CD8-positive, alpha-beta memory T cell (primary cell): ENCODE measurements at regions not wholly inside any gene's neighbourhood (a gene's known extent, or its start where the extent isn't known, plus 50 kb on each side); places are given as distances from the start of the nearest gene placed in this dataset.
"Not testable (repeated sequence)": the region's sequence is repeated elsewhere in the genome, so short reads cannot be mapped to it uniquely, and the experiment has no call there.

Experiments
- CTCF ChIA-PET: fragments of 350-600 bp; sonication (Branson Sonifier 250); formaldehyde crosslinking; loops from one replicate; lab custom pipeline; 2021; ENCODE audit warnings: antibody characterized with exemption; lab: Charles Lee
- POLR2A ChIA-PET: fragments of 350-600 bp; sonication (Branson Sonifier 250); formaldehyde crosslinking; loops from one replicate; lab custom pipeline; 2021; ENCODE audit warnings: antibody characterized with exemption; lab: Charles Lee
- DNase-seq, 5 donors: peaks; one replicate each; pipeline versions ENCODE4 v3.0.0 to v3.0.0-alpha.2; 2020 to 2022; ENCODE audit warnings: mixed read lengths in 1 of 5
- H3K27ac ChIP-seq: one replicate; pipeline ENCODE4 v1.7.0; 2013; ENCODE audit warnings: low read depth, mild to moderate bottlenecking, low read length, moderate library complexity
- H3K27me3 ChIP-seq: 2 replicates; pipeline ENCODE4 v1.7.0; 2013; ENCODE audit warnings: low read length, mild to moderate bottlenecking; ENCODE audit not compliant: insufficient read depth, poor library complexity, severe bottlenecking
- H3K36me3 ChIP-seq: 2 replicates; pipeline ENCODE4 v1.7.0; 2013; ENCODE audit warnings: mild to moderate bottlenecking, low read length, moderate library complexity; ENCODE audit not compliant: insufficient read depth
- H3K4me1 ChIP-seq: 2 replicates; pipeline ENCODE4 v1.7.0; 2013; ENCODE audit warnings: mild to moderate bottlenecking, low read length, moderate library complexity; ENCODE audit not compliant: insufficient read depth
- H3K4me3 ChIP-seq: 2 replicates; pipeline ENCODE4 v1.7.0; 2013; ENCODE audit warnings: mild to moderate bottlenecking, low read length
- H3K9me3 ChIP-seq: 2 replicates; pipeline ENCODE4 v1.7.0; 2013; ENCODE audit warnings: mild to moderate bottlenecking, low read length
- H3K27ac Mint-ChIP-seq, 8 donors: one replicate each; pipeline ENCODE4 v1.8.0; 2020 to 2021; ENCODE audit warnings: mixed read lengths in 8 of 8, mild to moderate bottlenecking in 6 of 8, inconsistent platforms in 3 of 8, moderate library complexity in 3 of 8
- H3K27me3 Mint-ChIP-seq, 2 donors: one replicate each; pipeline ENCODE4 v1.8.0; 2020 to 2021; ENCODE audit warnings: mixed read lengths in 2 of 2, mild to moderate bottlenecking in 1 of 2, moderate library complexity in 1 of 2
- H3K36me3 Mint-ChIP-seq, 3 donors: one replicate each; pipeline ENCODE4 v1.8.0; 2020 to 2021; ENCODE audit warnings: mixed read lengths in 3 of 3, inconsistent platforms in 1 of 3, mild to moderate bottlenecking in 1 of 3
- H3K4me1 Mint-ChIP-seq, 3 donors: one replicate each; pipeline ENCODE4 v1.8.0; 2020 to 2021; ENCODE audit warnings: mixed read lengths in 3 of 3, inconsistent platforms in 1 of 3, mild to moderate bottlenecking in 1 of 3
- H3K4me3 Mint-ChIP-seq, 7 donors: one replicate each; pipeline ENCODE4 v1.8.0; 2020 to 2021; ENCODE audit warnings: mixed read lengths in 7 of 7, mild to moderate bottlenecking in 6 of 7, moderate library complexity in 4 of 7, inconsistent platforms in 2 of 7
- H3K9me3 Mint-ChIP-seq, 5 donors: one replicate each; pipeline ENCODE4 v1.8.0; 2020 to 2022; ENCODE audit warnings: mixed read lengths in 5 of 5, mild to moderate bottlenecking in 3 of 5, moderate library complexity in 2 of 5, inconsistent platforms in 1 of 5

DNA sequence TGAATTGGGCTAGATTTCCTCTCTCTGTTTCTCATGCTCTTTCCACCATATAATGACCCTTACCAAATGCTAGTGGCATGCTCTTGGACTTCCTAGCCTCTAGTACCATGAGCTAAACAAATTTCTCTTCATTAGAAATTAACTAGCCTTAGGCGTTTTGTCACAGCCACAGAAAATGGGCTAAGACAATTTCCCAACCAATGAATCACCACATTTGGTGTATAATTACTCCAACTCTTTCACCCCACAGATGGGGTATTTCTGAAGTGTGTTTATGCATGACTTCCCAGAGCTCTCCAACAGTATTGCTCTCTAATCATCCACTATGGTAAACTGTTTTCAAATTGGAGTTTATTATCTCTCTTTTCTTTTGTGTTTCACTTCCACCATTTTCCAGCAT is 1041.1 kb upstream of the COX7C start:
- CTCF ChIA-PET = no interaction called here
- H3K9me3 Mint-ChIP-seq = peaks cover 0 to 35% (median 0%) of the 10 kb centered on the region in 5 donors
- H3K9me3 ChIP-seq = no peaks in the 10 kb centered on the region
- H3K4me1 ChIP-seq = no peaks in the 10 kb centered on the region
- no peaks in the 10 kb centered on the region for H3K4me1 Mint-ChIP-seq
- no peak overlapping the region for H3K4me3 ChIP-seq
- no peak overlapping the region for H3K27ac Mint-ChIP-seq
- no peak overlapping the region for H3K27ac ChIP-seq
- no peak overlapping the region for H3K4me3 Mint-ChIP-seq
- no peaks in the 10 kb centered on the region for H3K27me3 Mint-ChIP-seq
- no peaks in the 10 kb centered on the region for H3K36me3 ChIP-seq
- H3K27me3 ChIP-seq = no peaks in the 10 kb centered on the region
- H3K36me3 Mint-ChIP-seq = no peaks in the 10 kb centered on the region
- POLR2A ChIA-PET = no interaction called here
- DNase-seq = no peak

DNA sequence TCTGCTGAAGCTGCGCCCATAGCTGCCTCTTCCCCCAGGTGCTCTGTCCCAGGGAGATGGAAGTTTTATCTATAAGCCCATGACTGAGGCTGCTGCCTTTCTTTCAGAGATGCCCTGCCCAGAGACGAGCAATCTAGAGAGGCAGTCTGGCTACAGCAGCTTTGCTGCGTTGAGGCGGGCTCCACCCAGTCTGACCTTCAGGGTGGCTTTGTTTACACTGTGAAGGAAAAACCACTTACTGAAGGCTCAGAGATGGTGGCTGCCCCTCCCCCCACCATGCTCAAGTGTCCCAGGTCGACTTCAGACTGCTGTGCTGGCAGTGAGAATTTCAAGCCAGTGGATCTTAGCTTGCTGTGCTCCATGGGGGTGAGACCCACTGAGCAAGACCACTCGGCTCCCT is 1029.9 kb upstream of the COX7C start:
- H3K4me3 Mint-ChIP-seq, CTCF ChIA-PET, H3K27me3 ChIP-seq, H3K27ac ChIP-seq, H3K36me3 ChIP-seq, H3K4me1 ChIP-seq, DNase-seq, POLR2A ChIA-PET, H3K4me1 Mint-ChIP-seq, H3K36me3 Mint-ChIP-seq, H3K27ac Mint-ChIP-seq, H3K4me3 ChIP-seq, H3K27me3 Mint-ChIP-seq, H3K9me3 ChIP-seq: not testable (repeated sequence)
- peaks cover 0 to 32% (median 21%) of the 10 kb centered on the region in 5 donors for H3K9me3 Mint-ChIP-seq

DNA sequence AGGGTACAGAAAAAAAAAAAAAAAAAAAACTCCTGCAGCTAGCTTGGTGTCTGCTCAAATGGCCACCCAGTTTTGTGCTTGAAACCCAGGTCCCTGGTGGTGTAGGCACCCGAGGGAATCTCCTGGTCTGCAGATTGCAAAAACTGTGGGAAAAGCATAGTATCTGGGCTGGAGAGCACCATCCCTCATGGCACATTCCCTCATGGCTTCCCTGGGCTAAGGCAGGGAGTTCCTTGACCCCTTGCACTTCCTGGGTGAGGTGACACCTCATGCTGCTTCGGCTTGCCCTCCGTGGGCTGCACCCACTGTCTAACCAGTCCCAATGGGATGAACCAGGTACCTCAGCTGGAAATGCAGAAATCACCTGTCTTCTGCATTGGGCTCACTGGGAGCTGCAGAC is 1029.5 kb upstream of the COX7C start:
- H3K4me3 Mint-ChIP-seq, H3K36me3 ChIP-seq, H3K36me3 Mint-ChIP-seq, CTCF ChIA-PET, H3K27me3 Mint-ChIP-seq, H3K4me3 ChIP-seq, POLR2A ChIA-PET, H3K27me3 ChIP-seq, H3K4me1 Mint-ChIP-seq, H3K27ac Mint-ChIP-seq, H3K27ac ChIP-seq, H3K4me1 ChIP-seq, DNase-seq, H3K9me3 ChIP-seq: not testable (repeated sequence)
- peaks cover 0 to 37% (median 20%) of the 10 kb centered on the region in 5 donors for H3K9me3 Mint-ChIP-seq

DNA sequence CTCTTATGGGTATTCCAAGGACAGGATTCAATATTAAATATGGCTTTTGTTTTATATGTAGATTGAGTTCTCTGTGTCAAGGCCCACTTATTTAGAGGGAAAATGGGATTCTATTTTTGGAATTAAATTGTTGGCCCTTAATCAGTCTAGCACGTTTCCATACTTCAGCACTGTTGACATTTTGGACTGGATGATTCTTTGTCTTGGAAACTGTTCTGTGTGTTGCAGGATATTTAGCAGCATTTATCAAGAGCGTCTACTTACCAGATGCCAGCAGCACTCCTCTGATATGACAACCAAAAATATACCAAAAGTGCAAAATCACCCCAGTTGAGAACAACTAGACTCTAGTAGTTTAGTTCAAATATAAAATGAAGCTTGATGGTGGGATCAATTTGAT is 1027.0 kb upstream of the COX7C start:
- H3K36me3 ChIP-seq = no peaks in the 10 kb centered on the region
- Mint-ChIP-seq H3K9me3 (peaks cover 0 to 25% (median 10%) of the 10 kb centered on the region in 5 donors), H3K4me1 (no peaks in the 10 kb centered on the region), H3K4me3 (no peak overlapping the region), H3K27ac (no peak overlapping the region), H3K36me3 (no peaks in the 10 kb centered on the region), H3K27me3 (peaks cover 0 to 2% of the 10 kb centered on the region in 2 donors)
- H3K4me3 ChIP-seq = no peak overlapping the region
- H3K4me1 ChIP-seq = no peaks in the 10 kb centered on the region
- no peaks in the 10 kb centered on the region for H3K9me3 ChIP-seq
- H3K27me3 ChIP-seq = no peaks in the 10 kb centered on the region
- POLR2A ChIA-PET = no interaction called here
- H3K27ac ChIP-seq = no peak overlapping the region
- no peak for DNase-seq
- CTCF ChIA-PET = no interaction called here

DNA sequence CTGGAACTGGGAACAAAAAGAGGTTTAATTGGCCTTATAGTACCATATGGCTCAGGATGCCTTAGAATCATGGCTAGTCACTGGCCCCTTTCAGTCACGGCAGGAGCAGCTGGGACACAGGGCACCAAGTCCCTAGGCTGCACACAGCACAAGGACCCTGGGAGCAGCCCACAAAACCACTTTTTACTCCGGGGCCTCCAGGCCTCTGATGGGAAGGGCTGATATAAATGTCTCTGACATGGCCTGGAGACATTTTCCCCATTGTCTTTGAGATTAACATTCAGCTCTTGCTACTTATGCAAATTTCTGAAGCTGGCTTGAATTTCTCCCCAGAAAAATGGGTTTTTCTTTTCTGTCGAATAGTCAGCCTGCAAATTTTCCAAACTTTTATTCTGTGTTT is 1026.4 kb upstream of the COX7C start:
- no peak for DNase-seq
- Histone ChIP-seq H3K36me3 (no peaks in the 10 kb centered on the region), H3K27ac (no peak overlapping the region), H3K4me1 (no peaks in the 10 kb centered on the region), H3K27me3 (no peaks in the 10 kb centered on the region), H3K4me3 (no peak overlapping the region), H3K9me3 (no peaks in the 10 kb centered on the region)
- no peaks in the 10 kb centered on the region for H3K4me1 Mint-ChIP-seq
- H3K27ac Mint-ChIP-seq = no peak overlapping the region
- H3K4me3 Mint-ChIP-seq = no peak overlapping the region
- H3K36me3 Mint-ChIP-seq = no peaks in the 10 kb centered on the region
- ChIA-PET POLR2A (no interaction called here), CTCF (no interaction called here)
- peaks cover 0 to 2% of the 10 kb centered on the region in 2 donors for H3K27me3 Mint-ChIP-seq
- peaks cover 0 to 22% (median 12%) of the 10 kb centered on the region in 5 donors for H3K9me3 Mint-ChIP-seq

DNA sequence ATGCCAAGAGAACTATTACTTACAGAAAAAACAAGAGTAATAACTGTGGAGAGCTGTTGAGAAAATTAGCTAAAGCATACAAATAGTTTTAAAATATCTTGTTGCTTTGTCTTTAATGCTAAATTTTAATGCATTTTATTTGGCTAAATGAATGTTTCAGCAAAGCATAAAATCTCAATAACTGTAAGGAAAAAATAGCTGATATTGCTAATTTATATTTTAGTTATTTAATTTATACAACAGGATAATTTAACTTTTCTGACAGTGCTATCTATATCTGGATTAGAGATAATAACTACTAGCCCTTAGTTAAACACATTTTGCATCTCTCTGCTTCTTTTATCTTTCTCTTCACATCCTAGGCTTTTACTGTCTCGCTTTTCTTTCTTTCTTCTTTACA is 1014.9 kb upstream of the COX7C start:
- Mint-ChIP-seq H3K9me3 (peaks cover 0 to 10% (median 0%) of the 10 kb centered on the region in 5 donors), H3K36me3 (no peaks in the 10 kb centered on the region), H3K4me3 (no peak overlapping the region), H3K27ac (no peak overlapping the region), H3K27me3 (no peaks in the 10 kb centered on the region), H3K4me1 (no peaks in the 10 kb centered on the region)
- Histone ChIP-seq H3K4me1 (no peaks in the 10 kb centered on the region), H3K36me3 (no peaks in the 10 kb centered on the region), H3K27me3 (no peaks in the 10 kb centered on the region), H3K27ac (no peak overlapping the region), H3K9me3 (no peaks in the 10 kb centered on the region), H3K4me3 (no peak overlapping the region)
- no peak for DNase-seq
- ChIA-PET CTCF (no interaction called here), POLR2A (no interaction called here)

DNA sequence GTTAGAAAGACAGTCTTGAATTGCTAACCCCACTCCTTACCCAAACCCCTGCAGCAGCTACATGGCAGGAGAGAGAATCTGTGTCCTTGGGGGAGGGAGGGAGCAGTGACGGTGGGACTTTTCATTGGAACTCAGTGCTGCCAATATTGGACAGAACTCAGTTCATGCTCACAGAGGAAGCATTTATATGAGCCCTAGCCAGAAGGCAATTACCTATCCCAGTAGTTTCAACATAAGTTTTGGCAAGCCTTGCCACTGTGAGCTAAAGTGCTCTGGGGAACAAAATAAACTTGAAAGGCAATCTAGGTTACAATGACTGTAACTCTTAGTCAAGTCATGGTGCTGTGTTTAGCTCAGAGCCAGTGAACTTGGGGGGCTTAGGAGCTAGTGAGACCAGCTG is 1013.4 kb upstream of the COX7C start:
- ChIA-PET CTCF (no interaction called here), POLR2A (no interaction called here)
- H3K27me3 ChIP-seq = no peaks in the 10 kb centered on the region
- H3K36me3 ChIP-seq = no peaks in the 10 kb centered on the region
- Mint-ChIP-seq H3K27me3 (no peaks in the 10 kb centered on the region), H3K27ac (peak overlapping the region in 1 of 8 donors; percentile 42), H3K4me3 (no peak overlapping the region), H3K36me3 (no peaks in the 10 kb centered on the region), H3K9me3 (peaks cover 0 to 15% (median 0%) of the 10 kb centered on the region in 5 donors), H3K4me1 (no peaks in the 10 kb centered on the region)
- no peak overlapping the region for H3K27ac ChIP-seq
- no peak for DNase-seq
- no peak overlapping the region for H3K4me3 ChIP-seq
- H3K9me3 ChIP-seq = no peaks in the 10 kb centered on the region
- no peaks in the 10 kb centered on the region for H3K4me1 ChIP-seq

DNA sequence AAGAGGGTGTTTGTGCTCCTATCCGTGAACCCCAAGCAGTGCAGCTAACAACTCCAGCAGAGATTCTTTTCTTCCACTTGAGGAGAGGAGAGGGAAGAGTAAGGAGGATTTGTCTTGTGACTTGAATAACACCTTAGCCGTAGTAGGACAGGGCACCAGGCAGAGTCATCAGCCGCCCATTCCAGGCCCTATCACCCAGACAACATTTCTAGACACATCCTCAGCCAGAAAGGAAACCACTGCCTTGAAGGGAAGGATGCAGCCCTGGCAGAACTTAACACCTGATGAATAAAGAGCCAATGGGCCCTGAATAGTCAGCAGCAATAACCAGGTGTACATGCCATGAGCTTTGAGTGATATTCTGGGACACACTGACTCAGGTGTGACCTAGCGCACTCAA is 1013.0 kb upstream of the COX7C start:
- ChIA-PET POLR2A (no interaction called here), CTCF (no interaction called here)
- Mint-ChIP-seq H3K9me3 (peaks cover 0 to 15% (median 0%) of the 10 kb centered on the region in 5 donors), H3K27me3 (no peaks in the 10 kb centered on the region), H3K4me1 (no peaks in the 10 kb centered on the region), H3K36me3 (no peaks in the 10 kb centered on the region), H3K27ac (peak overlapping the region in 1 of 8 donors; percentile 42), H3K4me3 (no peak overlapping the region)
- Histone ChIP-seq H3K4me3 (no peak overlapping the region), H3K4me1 (no peaks in the 10 kb centered on the region), H3K27ac (no peak overlapping the region), H3K9me3 (no peaks in the 10 kb centered on the region), H3K36me3 (no peaks in the 10 kb centered on the region), H3K27me3 (no peaks in the 10 kb centered on the region)
- no peak for DNase-seq

DNA sequence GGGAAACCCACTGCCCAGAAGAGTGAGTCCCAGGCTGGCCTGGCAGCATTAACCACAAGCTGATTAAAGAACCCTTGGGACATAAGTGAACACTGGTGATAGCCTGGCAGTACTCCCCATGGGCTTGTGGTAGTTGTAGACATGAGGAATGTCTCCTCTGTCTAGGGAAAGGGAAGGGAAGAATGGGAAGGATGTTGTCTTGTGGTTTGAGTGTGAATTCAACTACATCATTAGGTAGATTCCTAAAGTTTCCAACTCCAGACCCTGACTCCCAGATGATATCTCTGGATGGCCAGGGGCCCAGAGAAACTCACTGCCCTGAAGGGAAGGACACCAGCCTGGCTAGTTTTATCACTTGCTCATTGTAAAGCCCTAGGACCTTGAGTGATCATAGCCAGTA is 1012.4 kb upstream of the COX7C start:
- no peaks in the 10 kb centered on the region for H3K4me1 ChIP-seq
- H3K9me3 Mint-ChIP-seq = peaks cover 0 to 15% (median 0%) of the 10 kb centered on the region in 5 donors
- no peaks in the 10 kb centered on the region for H3K9me3 ChIP-seq
- no peaks in the 10 kb centered on the region for H3K27me3 Mint-ChIP-seq
- no peak overlapping the region for H3K4me3 ChIP-seq
- ChIA-PET POLR2A (no interaction called here), CTCF (no interaction called here)
- DNase-seq = no peak
- no peak overlapping the region for H3K27ac Mint-ChIP-seq
- H3K27ac ChIP-seq = no peak overlapping the region
- H3K36me3 Mint-ChIP-seq = no peaks in the 10 kb centered on the region
- no peaks in the 10 kb centered on the region for H3K27me3 ChIP-seq
- no peaks in the 10 kb centered on the region for H3K4me1 Mint-ChIP-seq
- no peak overlapping the region for H3K4me3 Mint-ChIP-seq
- no peaks in the 10 kb centered on the region for H3K36me3 ChIP-seq
